ENCODE measurements at regions not wholly inside any gene's neighbourhood (a gene's known extent, or its start where the extent isn't known, plus 50 kb on each side); places are given as distances from the start of the nearest gene placed in this dataset.

DNA sequence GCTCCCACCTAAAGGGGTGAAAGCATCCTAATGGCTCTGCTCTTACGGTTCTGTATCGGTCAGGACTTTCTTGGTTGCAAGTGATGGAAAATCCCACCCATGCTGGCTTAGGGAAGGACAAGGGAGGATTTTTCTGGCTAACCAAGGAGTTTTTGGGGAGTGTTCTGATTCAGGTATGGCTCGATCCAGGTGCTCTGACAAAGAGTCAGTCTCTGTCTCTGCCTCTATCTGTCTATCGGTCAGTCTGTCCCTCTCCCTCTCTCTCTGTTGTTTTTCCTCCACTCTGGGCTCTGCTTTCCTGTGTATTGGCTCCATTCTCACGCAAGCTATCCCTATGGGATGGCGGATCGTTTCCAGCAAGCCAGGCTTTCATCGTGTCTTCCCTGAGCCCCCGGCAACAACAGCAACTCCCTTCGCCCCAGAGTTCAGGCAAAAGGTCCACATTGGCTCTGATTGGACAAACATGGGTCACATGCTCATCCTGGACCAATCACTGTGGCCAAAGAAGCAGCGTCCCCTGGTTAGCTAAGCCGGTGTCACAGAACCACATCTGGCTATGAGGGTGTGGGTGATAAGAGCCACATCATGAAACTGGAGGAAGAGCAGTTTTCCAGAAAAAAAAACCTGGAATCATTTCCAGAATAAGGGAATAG, 160.3 kb downstream of the BMP7 start:
- H3K27me3 ChIP-seq (ENCODE audit: control insufficient read depth, low read length): peaks cover 42% of the 10 kb centered on the region
- no peaks in the 10 kb centered on the region for H4K20me1 ChIP-seq (ENCODE audit: control insufficient read depth, insufficient read depth, low read depth, low read length)
- H3K27ac ChIP-seq (ENCODE audit: low read depth, low read length): no peak overlapping the region
- H3K4me2 ChIP-seq (ENCODE audit: low read length): no peak overlapping the region
- no peaks in the 10 kb centered on the region for H3K79me2 ChIP-seq (ENCODE audit: control insufficient read depth, low read length)
- no peak for TF ChIP-seq EZH2phosphoT487 (IDR thresholded peaks at IDR 0.05; ENCODE audit: borderline replicate concordance, low read length)
- TF ChIP-seq, protein P1, sequence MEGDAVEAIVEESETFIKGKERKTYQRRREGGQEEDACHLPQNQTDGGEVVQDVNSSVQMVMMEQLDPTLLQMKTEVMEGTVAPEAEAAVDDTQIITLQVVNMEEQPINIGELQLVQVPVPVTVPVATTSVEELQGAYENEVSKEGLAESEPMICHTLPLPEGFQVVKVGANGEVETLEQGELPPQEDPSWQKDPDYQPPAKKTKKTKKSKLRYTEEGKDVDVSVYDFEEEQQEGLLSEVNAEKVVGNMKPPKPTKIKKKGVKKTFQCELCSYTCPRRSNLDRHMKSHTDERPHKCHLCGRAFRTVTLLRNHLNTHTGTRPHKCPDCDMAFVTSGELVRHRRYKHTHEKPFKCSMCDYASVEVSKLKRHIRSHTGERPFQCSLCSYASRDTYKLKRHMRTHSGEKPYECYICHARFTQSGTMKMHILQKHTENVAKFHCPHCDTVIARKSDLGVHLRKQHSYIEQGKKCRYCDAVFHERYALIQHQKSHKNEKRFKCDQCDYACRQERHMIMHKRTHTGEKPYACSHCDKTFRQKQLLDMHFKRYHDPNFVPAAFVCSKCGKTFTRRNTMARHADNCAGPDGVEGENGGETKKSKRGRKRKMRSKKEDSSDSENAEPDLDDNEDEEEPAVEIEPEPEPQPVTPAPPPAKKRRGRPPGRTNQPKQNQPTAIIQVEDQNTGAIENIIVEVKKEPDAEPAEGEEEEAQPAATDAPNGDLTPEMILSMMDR (IDR thresholded peaks at IDR 0.05; ENCODE audit: low read depth, low read length, poor library complexity, severe bottlenecking): no peak
- no peaks in the 10 kb centered on the region for H3K9me3 ChIP-seq (ENCODE audit: control insufficient read depth, insufficient read depth, low read length)
- H3F3A ChIP-seq (ENCODE audit: control insufficient read depth, insufficient read depth): no peaks in the 10 kb centered on the region
- no peak overlapping the region for H3K4me3 ChIP-seq (ENCODE audit: low read length)
- no peaks in the 10 kb centered on the region for H3K36me3 ChIP-seq (ENCODE audit: control insufficient read depth, low read length)
- peaks cover 6% of the 10 kb centered on the region for H3K4me1 ChIP-seq (ENCODE audit: control insufficient read depth, low read length)
- no peaks in the 10 kb centered on the region for H3K9me2 ChIP-seq (replicated peaks; ENCODE audit: control insufficient read depth, low read length)

DNA sequence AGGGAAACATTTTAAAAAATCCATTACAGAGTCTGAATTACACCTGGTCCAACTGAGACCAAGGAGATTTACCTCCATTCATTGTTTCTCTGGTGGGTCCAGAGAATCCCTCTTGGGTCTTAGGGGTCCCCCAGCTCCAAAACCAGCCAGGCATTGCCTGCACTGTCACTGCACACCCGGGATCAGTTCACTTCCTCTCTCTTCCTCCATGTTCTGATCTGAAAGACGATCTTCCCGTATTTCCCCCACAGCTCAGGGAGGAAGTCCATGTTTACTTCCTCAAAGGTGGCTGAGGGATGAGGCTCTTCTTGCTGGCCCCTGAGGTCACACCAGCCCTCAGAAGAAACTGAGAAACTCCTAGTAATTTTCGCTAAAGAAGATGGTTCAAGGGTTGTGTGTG, 159.7 kb downstream of the BMP7 start:
- Histone ChIP-seq H3F3A (ENCODE audit: control insufficient read depth, insufficient read depth) (no peaks in the 10 kb centered on the region), H4K20me1 (ENCODE audit: control insufficient read depth, insufficient read depth, low read depth, low read length) (no peaks in the 10 kb centered on the region), H3K79me2 (ENCODE audit: control insufficient read depth, low read length) (no peaks in the 10 kb centered on the region), H3K4me2 (ENCODE audit: low read length) (no peak overlapping the region), H3K27me3 (ENCODE audit: control insufficient read depth, low read length) (peaks cover 42% of the 10 kb centered on the region), H3K4me1 (ENCODE audit: control insufficient read depth, low read length) (peaks cover 6% of the 10 kb centered on the region), H3K9me3 (ENCODE audit: control insufficient read depth, insufficient read depth, low read length) (no peaks in the 10 kb centered on the region), H3K9me2 (replicated peaks; ENCODE audit: control insufficient read depth, low read length) (no peaks in the 10 kb centered on the region), H3K27ac (ENCODE audit: low read depth, low read length) (no peak overlapping the region), H3K4me3 (ENCODE audit: low read length) (no peak overlapping the region), H3K36me3 (ENCODE audit: control insufficient read depth, low read length) (no peaks in the 10 kb centered on the region)
- TF ChIP-seq, protein P1 (IDR thresholded peaks at IDR 0.05; ENCODE audit: low read depth, low read length, poor library complexity, severe bottlenecking): no peak
- TF ChIP-seq EZH2phosphoT487 (IDR thresholded peaks at IDR 0.05; ENCODE audit: borderline replicate concordance, low read length): no peak

DNA sequence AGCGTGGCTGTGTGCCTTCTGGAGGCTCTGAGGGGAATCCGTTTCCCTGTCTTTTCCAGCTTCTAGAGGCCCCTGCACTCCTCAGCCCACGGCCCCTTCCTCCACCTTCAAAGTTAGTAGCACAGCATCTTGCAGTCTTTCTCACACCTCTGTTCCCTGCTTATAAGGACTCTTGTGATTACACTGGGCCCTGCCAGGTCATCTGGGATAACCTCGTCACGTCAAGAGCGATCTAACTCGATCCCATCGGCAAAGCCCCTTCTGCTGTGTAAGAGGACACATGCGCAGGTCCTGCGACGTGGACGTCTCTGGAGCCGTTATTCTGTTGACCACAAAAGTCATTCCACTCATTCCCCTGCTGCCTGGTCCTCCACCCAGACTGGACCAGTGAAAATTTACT, 159.2 kb downstream of the BMP7 start:
- peaks cover 44% of the 10 kb centered on the region for H3K27me3 ChIP-seq (ENCODE audit: control insufficient read depth, low read length)
- H3K4me1 ChIP-seq (ENCODE audit: control insufficient read depth, low read length): peaks cover 6% of the 10 kb centered on the region
- H3K79me2 ChIP-seq (ENCODE audit: control insufficient read depth, low read length): no peaks in the 10 kb centered on the region
- H3F3A ChIP-seq (ENCODE audit: control insufficient read depth, insufficient read depth): no peaks in the 10 kb centered on the region
- no peak overlapping the region for H3K27ac ChIP-seq (ENCODE audit: low read depth, low read length)
- no peaks in the 10 kb centered on the region for H3K36me3 ChIP-seq (ENCODE audit: control insufficient read depth, low read length)
- H4K20me1 ChIP-seq (ENCODE audit: control insufficient read depth, insufficient read depth, low read depth, low read length): no peaks in the 10 kb centered on the region
- H3K9me3 ChIP-seq (ENCODE audit: control insufficient read depth, insufficient read depth, low read length): no peaks in the 10 kb centered on the region
- H3K4me3 ChIP-seq (ENCODE audit: low read length): no peak overlapping the region
- TF ChIP-seq EZH2phosphoT487 (IDR thresholded peaks at IDR 0.05; ENCODE audit: borderline replicate concordance, low read length): no peak
- TF ChIP-seq, protein P1 (IDR thresholded peaks at IDR 0.05; ENCODE audit: low read depth, low read length, poor library complexity, severe bottlenecking): no peak
- no peaks in the 10 kb centered on the region for H3K9me2 ChIP-seq (replicated peaks; ENCODE audit: control insufficient read depth, low read length)
- no peak overlapping the region for H3K4me2 ChIP-seq (ENCODE audit: low read length)
